ENCODE measurements at regions not wholly inside any gene's neighbourhood (a gene's known extent, or its start where the extent isn't known, plus 50 kb on each side); places are given as distances from the start of the nearest gene placed in this dataset.

- WGBS (ENCODE audit: low lambda C conversion rate) = 35% methylated on average over 3 of the region's 3 CpGs
- no peaks in the 10 kb centered on the region for H3K27me3 ChIP-seq (ENCODE audit: insufficient read depth)
- H3K9ac ChIP-seq = no peak overlapping the region
- POLR2A ChIA-PET = no interaction called here
- TF ChIP-seq FOXJ3 (CRISPR knock-in tag; IDR thresholded peaks at IDR 0.05) (no peak), SMC3 (IDR thresholded peaks at IDR 0.05; ENCODE audit: low read depth, low read length) (no peak)
- H3F3A ChIP-seq (replicated peaks; ENCODE audit: insufficient read depth) = no peaks in the 10 kb centered on the region
- no peak overlapping the region for H3K27ac ChIP-seq (ENCODE audit: low read depth in 2 of 2, low read length in 1 of 2)
- H3K79me2 ChIP-seq (ENCODE audit: insufficient read depth) = no peaks in the 10 kb centered on the region
- peaks cover 11% of the 10 kb centered on the region; the same call in 1 of the 2 replicates for H3K9me3 ChIP-seq
- CTCF ChIA-PET = interaction anchor here (0.9 to 1.1 kb wide), 2 partner anchors 13 to 38 kb away, joined by 3 read pairs; no protein-coding TSS in a partner anchor
- no peaks in the 10 kb centered on the region for H3K9me2 ChIP-seq
- no peak overlapping the region for H2AFZ ChIP-seq (ENCODE audit: low read depth)
- H4K20me1 ChIP-seq (ENCODE audit: insufficient read depth) = no peaks in the 10 kb centered on the region
- H3K4me3 ChIP-seq (ENCODE audit: low read depth in 2 of 2, low read length in 1 of 2) = no peak overlapping the region
- no peaks in the 10 kb centered on the region for H3K4me1 ChIP-seq (ENCODE audit: control insufficient read depth in 1 of 2, insufficient read depth in 2 of 2, low read depth in 1 of 2, low read length in 1 of 2)
- no peak overlapping the region for H3K4me2 ChIP-seq
- no peaks in the 10 kb centered on the region for H3K36me3 ChIP-seq (replicated peaks in 1 of 2; ENCODE audit: control insufficient read depth in 1 of 2, insufficient read depth in 2 of 2, low read length in 1 of 2)
- no peak for DNase-seq
Observed at GRCh38 chr20:60459212-60459611, 501.0 kb downstream of the CDH26 start.

DNA sequence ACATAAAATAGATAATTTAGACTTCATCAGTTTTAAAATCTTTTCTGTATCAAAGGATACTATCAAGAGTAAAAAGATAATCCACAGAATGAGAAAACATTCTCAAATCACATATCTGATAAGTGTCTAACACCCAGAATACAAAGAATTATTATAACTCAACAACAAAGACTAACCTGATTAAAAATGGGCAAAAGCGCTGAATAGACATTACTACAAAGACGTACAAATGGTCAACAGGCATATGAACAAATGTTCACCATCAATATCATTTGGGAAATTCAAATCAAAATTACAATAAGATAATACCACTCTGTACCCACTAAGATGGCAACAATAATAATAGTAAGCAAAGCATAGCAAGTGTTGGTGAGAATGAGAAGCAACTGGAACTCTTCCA is 503.8 kb downstream of the CDH26 start:
- Histone ChIP-seq H3F3A (replicated peaks; ENCODE audit: insufficient read depth) (no peaks in the 10 kb centered on the region), H3K36me3 (replicated peaks in 1 of 2; ENCODE audit: control insufficient read depth in 1 of 2, insufficient read depth in 2 of 2, low read length in 1 of 2) (no peaks in the 10 kb centered on the region), H4K20me1 (ENCODE audit: insufficient read depth) (no peaks in the 10 kb centered on the region), H3K79me2 (ENCODE audit: insufficient read depth) (no peaks in the 10 kb centered on the region), H3K4me3 (ENCODE audit: low read depth in 2 of 2, low read length in 1 of 2) (no peak overlapping the region), H3K9ac (no peak overlapping the region), H3K9me3 (peaks cover 11% of the 10 kb centered on the region; the same call in 1 of the 2 replicates), H3K27ac (ENCODE audit: low read depth in 2 of 2, low read length in 1 of 2) (no peak overlapping the region), H3K4me1 (ENCODE audit: control insufficient read depth in 1 of 2, insufficient read depth in 2 of 2, low read depth in 1 of 2, low read length in 1 of 2) (no peaks in the 10 kb centered on the region), H3K27me3 (ENCODE audit: insufficient read depth) (no peaks in the 10 kb centered on the region), H2AFZ (ENCODE audit: low read depth) (no peak overlapping the region), H3K9me2 (no peaks in the 10 kb centered on the region), H3K4me2 (no peak overlapping the region)
- 18% methylated on average over 2 of the region's 2 CpGs for WGBS (ENCODE audit: low lambda C conversion rate)
- ChIA-PET CTCF (no interaction called here), POLR2A (no interaction called here)
- no peak for DNase-seq
- TF ChIP-seq ZBTB33 (IDR thresholded peaks at IDR 0.05; ENCODE audit: borderline replicate concordance, low read depth) = no peak
- no peak for TF ChIP-seq TAF1 (IDR thresholded peaks at IDR 0.05; ENCODE audit: borderline replicate concordance, low read depth, low read length)
- no peak for TF ChIP-seq MAX (IDR thresholded peaks at IDR 0.05; ENCODE audit: low read depth)
- TF ChIP-seq NRF1 (IDR thresholded peaks at IDR 0.05; ENCODE audit: low read depth, low read length) = no peak
- no peak for TF ChIP-seq NFIC (IDR thresholded peaks at IDR 0.05; ENCODE audit: borderline replicate concordance)

- Histone ChIP-seq H3K27ac (ENCODE audit: low read depth in 2 of 2, low read length in 1 of 2) (no peak overlapping the region), H3K9me2 (no peaks in the 10 kb centered on the region), H3F3A (replicated peaks; ENCODE audit: insufficient read depth) (no peaks in the 10 kb centered on the region), H3K9ac (no peak overlapping the region), H3K79me2 (ENCODE audit: insufficient read depth) (no peaks in the 10 kb centered on the region), H3K27me3 (ENCODE audit: insufficient read depth) (no peaks in the 10 kb centered on the region), H3K9me3 (peaks cover 11% of the 10 kb centered on the region; the same call in 1 of the 2 replicates), H2AFZ (ENCODE audit: low read depth) (no peak overlapping the region), H4K20me1 (ENCODE audit: insufficient read depth) (no peaks in the 10 kb centered on the region), H3K4me1 (ENCODE audit: control insufficient read depth in 1 of 2, insufficient read depth in 2 of 2, low read depth in 1 of 2, low read length in 1 of 2) (no peaks in the 10 kb centered on the region), H3K36me3 (replicated peaks in 1 of 2; ENCODE audit: control insufficient read depth in 1 of 2, insufficient read depth in 2 of 2, low read length in 1 of 2) (no peaks in the 10 kb centered on the region), H3K4me2 (no peak overlapping the region), H3K4me3 (ENCODE audit: low read depth in 2 of 2, low read length in 1 of 2) (no peak overlapping the region)
- 6% methylated on average over 2 of the region's 2 CpGs for WGBS (ENCODE audit: low lambda C conversion rate)
- ChIA-PET POLR2A (no interaction called here), CTCF (interaction anchor here (2.9 kb wide), 1 partner anchor 10 kb away, joined by 7 read pairs; no protein-coding TSS in a partner anchor)
- DNase-seq = no peak
- no peak for TF ChIP-seq FOSL2 (IDR thresholded peaks at IDR 0.05; ENCODE audit: borderline replicate concordance, low read depth)
- no peak for TF ChIP-seq EZH2phosphoT487 (IDR thresholded peaks at IDR 0.05; ENCODE audit: borderline replicate concordance, low read depth)
- no peak for TF ChIP-seq MAX (IDR thresholded peaks at IDR 0.05; ENCODE audit: low read depth)
Observed at GRCh38 chr20:60463798-60464197, 505.6 kb downstream of the CDH26 start.

All from SK-N-SH (cell line).